ENCODE measurements at regions not wholly inside any gene's neighbourhood (a gene's known extent, or its start where the extent isn't known, plus 50 kb on each side); places are given as distances from the start of the nearest gene placed in this dataset.

GRCh38 chr20:9940329-9940728 is 94.5 kb upstream of the ANKEF1 start:
- no peaks in the 10 kb centered on the region for H3K4me1 Mint-ChIP-seq
- POLR2A ChIA-PET = no interaction called here

GRCh38 chr20:9939231-9939630 is 95.6 kb upstream of the ANKEF1 start:
- POLR2A ChIA-PET = no interaction called here
- CTCF ChIA-PET = no interaction called here

More at GRCh38 chr20:9940329-9940728, 94.5 kb upstream of the ANKEF1 start:
- no peak for DNase-seq
- no peak overlapping the region for H3K27ac Mint-ChIP-seq
- no peaks in the 10 kb centered on the region for H3K27me3 Mint-ChIP-seq
- no peaks in the 10 kb centered on the region for H3K9me3 Mint-ChIP-seq
- no peaks in the 10 kb centered on the region for H3K36me3 Mint-ChIP-seq (ENCODE audit: low read depth)
- H3K4me3 Mint-ChIP-seq = no peak overlapping the region
- CTCF ChIA-PET = no interaction called here

GRCh38 chr20:9935285-9935684 is 96.4 kb upstream of the PAK5 start:
- ChIA-PET POLR2A (no interaction called here), CTCF (no interaction called here)
- Mint-ChIP-seq H3K9me3 (no peaks in the 10 kb centered on the region), H3K27ac (no peak overlapping the region), H3K36me3 (ENCODE audit: low read depth) (no peaks in the 10 kb centered on the region), H3K4me1 (no peaks in the 10 kb centered on the region), H3K27me3 (no peaks in the 10 kb centered on the region), H3K4me3 (no peak overlapping the region)
- DNase-seq = no peak

More at GRCh38 chr20:9939231-9939630, 95.6 kb upstream of the ANKEF1 start:
- Mint-ChIP-seq H3K4me3 (no peak overlapping the region), H3K4me1 (no peaks in the 10 kb centered on the region), H3K36me3 (ENCODE audit: low read depth) (no peaks in the 10 kb centered on the region), H3K9me3 (no peaks in the 10 kb centered on the region), H3K27me3 (no peaks in the 10 kb centered on the region), H3K27ac (no peak overlapping the region)
- no peak for DNase-seq

GRCh38 chr20:9930142-9930541 is 91.3 kb upstream of the PAK5 start:
- Mint-ChIP-seq H3K27ac (no peak overlapping the region), H3K36me3 (ENCODE audit: low read depth) (no peaks in the 10 kb centered on the region), H3K9me3 (no peaks in the 10 kb centered on the region), H3K4me1 (no peaks in the 10 kb centered on the region), H3K27me3 (no peaks in the 10 kb centered on the region), H3K4me3 (no peak overlapping the region)
- POLR2A ChIA-PET = no interaction called here
- CTCF ChIA-PET = no interaction called here
- no peak for DNase-seq

- CTCF ChIA-PET = no interaction called here
- POLR2A ChIA-PET = no interaction called here
- Mint-ChIP-seq H3K27me3 (no peaks in the 10 kb centered on the region), H3K4me1 (no peaks in the 10 kb centered on the region), H3K9me3 (no peaks in the 10 kb centered on the region), H3K36me3 (ENCODE audit: low read depth) (no peaks in the 10 kb centered on the region), H3K4me3 (no peak overlapping the region), H3K27ac (no peak overlapping the region)
- DNase-seq = no peak
Observed at GRCh38 chr20:9928955-9929354, 90.1 kb upstream of the PAK5 start.

- CTCF ChIA-PET = no interaction called here
Observed at GRCh38 chr20:9928281-9928737, 89.4 kb upstream of the PAK5 start.

GRCh38 chr20:9927224-9927623 is 88.3 kb upstream of the PAK5 start:
- H3K4me3 Mint-ChIP-seq = no peak overlapping the region
- H3K4me1 Mint-ChIP-seq = no peaks in the 10 kb centered on the region
- ChIA-PET CTCF (interaction anchor here (1.3 kb wide), 1 partner anchor 14 kb away, joined by 3 read pairs; no protein-coding TSS in a partner anchor), POLR2A (no interaction called here)
- H3K36me3 Mint-ChIP-seq (ENCODE audit: low read depth) = no peaks in the 10 kb centered on the region
- H3K27me3 Mint-ChIP-seq = no peaks in the 10 kb centered on the region
- H3K27ac Mint-ChIP-seq = no peak overlapping the region
- DNase-seq = no peak
- no peaks in the 10 kb centered on the region for H3K9me3 Mint-ChIP-seq

More at GRCh38 chr20:9928281-9928737, 89.4 kb upstream of the PAK5 start:
- Mint-ChIP-seq H3K27me3 (no peaks in the 10 kb centered on the region), H3K27ac (no peak overlapping the region), H3K4me3 (no peak overlapping the region), H3K9me3 (no peaks in the 10 kb centered on the region), H3K36me3 (ENCODE audit: low read depth) (no peaks in the 10 kb centered on the region), H3K4me1 (no peaks in the 10 kb centered on the region)
- POLR2A ChIA-PET = no interaction called here
- no peak for DNase-seq

GRCh38 chr20:9926476-9926875 is 87.6 kb upstream of the PAK5 start:
- Mint-ChIP-seq H3K9me3 (no peaks in the 10 kb centered on the region), H3K4me3 (no peak overlapping the region), H3K27ac (no peak overlapping the region), H3K36me3 (ENCODE audit: low read depth) (no peaks in the 10 kb centered on the region), H3K4me1 (no peaks in the 10 kb centered on the region), H3K27me3 (no peaks in the 10 kb centered on the region)
- ChIA-PET CTCF (no interaction called here), POLR2A (no interaction called here)
- no peak for DNase-seq

- CTCF ChIA-PET = no interaction called here
- Mint-ChIP-seq H3K9me3 (no peaks in the 10 kb centered on the region), H3K4me3 (no peak overlapping the region), H3K27ac (no peak overlapping the region), H3K36me3 (ENCODE audit: low read depth) (no peaks in the 10 kb centered on the region), H3K27me3 (no peaks in the 10 kb centered on the region), H3K4me1 (no peaks in the 10 kb centered on the region)
- POLR2A ChIA-PET = no interaction called here
- no peak for DNase-seq
Observed at GRCh38 chr20:9926007-9926406, 87.1 kb upstream of the PAK5 start.

- DNase-seq = no peak
- POLR2A ChIA-PET = no interaction called here
- H3K27ac Mint-ChIP-seq = no peak overlapping the region
- H3K4me1 Mint-ChIP-seq = no peaks in the 10 kb centered on the region
- H3K9me3 Mint-ChIP-seq = no peaks in the 10 kb centered on the region
- CTCF ChIA-PET = interaction anchor here (3.2 kb wide), 1 partner anchor 11 kb away, joined by 17 read pairs; no protein-coding TSS in a partner anchor
- no peaks in the 10 kb centered on the region for H3K27me3 Mint-ChIP-seq
- no peaks in the 10 kb centered on the region for H3K36me3 Mint-ChIP-seq (ENCODE audit: low read depth)
- no peak overlapping the region for H3K4me3 Mint-ChIP-seq
Observed at GRCh38 chr20:9923648-9924047, 84.8 kb upstream of the PAK5 start.

- Mint-ChIP-seq H3K9me3 (no peaks in the 10 kb centered on the region), H3K4me1 (no peaks in the 10 kb centered on the region), H3K27ac (no peak overlapping the region), H3K4me3 (no peak overlapping the region), H3K27me3 (peaks cover 4% of the 10 kb centered on the region), H3K36me3 (ENCODE audit: low read depth) (no peaks in the 10 kb centered on the region)
- no peak for DNase-seq
- ChIA-PET POLR2A (no interaction called here), CTCF (no interaction called here)
Observed at GRCh38 chr20:9920866-9921265, 82.0 kb upstream of the PAK5 start.

- H3K27me3 Mint-ChIP-seq = peaks cover 4% of the 10 kb centered on the region
- H3K4me3 Mint-ChIP-seq = no peak overlapping the region
- no peak for DNase-seq
- ChIA-PET CTCF (no interaction called here), POLR2A (no interaction called here)
- no peaks in the 10 kb centered on the region for H3K4me1 Mint-ChIP-seq
- H3K36me3 Mint-ChIP-seq (ENCODE audit: low read depth) = no peaks in the 10 kb centered on the region
- H3K9me3 Mint-ChIP-seq = no peaks in the 10 kb centered on the region
- no peak overlapping the region for H3K27ac Mint-ChIP-seq
Observed at GRCh38 chr20:9919271-9920014, 80.6 kb upstream of the PAK5 start.

GRCh38 chr20:9918348-9918747 is 79.5 kb upstream of the PAK5 start:
- H3K27me3 Mint-ChIP-seq = peaks cover 5% of the 10 kb centered on the region
- CTCF ChIA-PET = no interaction called here
- no peaks in the 10 kb centered on the region for H3K9me3 Mint-ChIP-seq
- POLR2A ChIA-PET = no interaction called here
- no peak overlapping the region for H3K4me3 Mint-ChIP-seq
- no peak for DNase-seq
- no peak overlapping the region for H3K27ac Mint-ChIP-seq
- H3K4me1 Mint-ChIP-seq = no peaks in the 10 kb centered on the region
- no peaks in the 10 kb centered on the region for H3K36me3 Mint-ChIP-seq (ENCODE audit: low read depth)

GRCh38 chr20:9916761-9917160 is 77.9 kb upstream of the PAK5 start:
- POLR2A ChIA-PET = no interaction called here
- CTCF ChIA-PET = no interaction called here
- Mint-ChIP-seq H3K4me1 (no peaks in the 10 kb centered on the region), H3K36me3 (ENCODE audit: low read depth) (no peaks in the 10 kb centered on the region), H3K27ac (no peak overlapping the region), H3K4me3 (no peak overlapping the region), H3K27me3 (peaks cover 6% of the 10 kb centered on the region), H3K9me3 (no peaks in the 10 kb centered on the region)
- no peak for DNase-seq
